Mucosa of descending colon (tissue), 3 donors: ENCODE measurements at regions not wholly inside any gene's neighbourhood (a gene's known extent, or its start where the extent isn't known, plus 50 kb on each side); places are given as distances from the start of the nearest gene placed in this dataset.

Experiments used
- ATAC-seq: fragments of 200-7000 bp; cut with Tn5 transposase; one replicate; pipeline ENCODE4 v1.9.1; 2020; ENCODE audit warnings: mild to moderate bottlenecking, moderate library complexity
- DNase-seq, 3 donors: peaks; one replicate each; pipeline ENCODE4 v3.0.0-alpha.2; 2020
- H3K36me3 ChIP-seq: fragments of 200-600 bp; one replicate; pipeline ENCODE4 v1.8.0; 2021; ENCODE audit warnings: low read depth, mild to moderate bottlenecking
- H3K4me1 ChIP-seq: fragments of 200-600 bp; one replicate; pipeline ENCODE4 v1.8.0; 2021; ENCODE audit warnings: low read depth, mild to moderate bottlenecking
- H3K4me3 ChIP-seq: fragments of 200-600 bp; one replicate; pipeline ENCODE4 v1.8.0; 2021; ENCODE audit warnings: mild to moderate bottlenecking
- H3K9me3 ChIP-seq: fragments of 200-600 bp; one replicate; pipeline ENCODE4 v1.8.0; 2021; ENCODE audit warnings: mild to moderate bottlenecking
- CTCF ChIP-seq: fragments of 200-600 bp; IDR thresholded peaks from one replicate; pipeline ENCODE4 v1.8.0; 2022; ENCODE audit warnings: antibody characterized with exemption, mild to moderate bottlenecking
- intact Hi-C, 2 donors: fragments of 100-400 bp; cut with DNase I in 1 of 2; cut with micrococcal nuclease in 1 of 2; formaldehyde crosslinking; loops; one replicate each; pipeline versions ENCODE4 v1.11.0 to v1.11.1; 2022; cut with DNase I, micrococcal nuclease
- donor health status: DM: no; HTN: no; CAD: no; lungs with moderate emphysema.
- donor health status: DM: no; HTN: no; CAD: no.
- donor health status: DM: no; HTN: yes; CAD: no.

DNA sequence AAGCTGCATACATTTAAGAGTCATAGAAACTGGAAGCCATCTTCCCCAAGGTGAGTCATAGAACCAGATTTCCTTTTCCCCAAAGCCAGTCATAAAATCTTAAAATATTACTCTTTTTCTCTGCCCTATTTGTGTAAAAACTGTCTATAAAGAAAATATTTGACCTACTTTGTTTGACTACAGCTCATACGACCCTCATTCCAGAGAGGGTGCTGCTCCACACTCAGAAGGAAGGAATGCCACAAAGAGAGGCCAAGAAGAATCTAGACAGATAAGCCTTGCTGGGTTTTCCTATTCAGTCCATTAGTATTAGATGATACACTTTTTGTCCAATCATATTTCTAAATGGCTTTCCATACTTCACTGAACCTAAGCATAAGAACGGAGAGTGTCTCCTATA is 671.6 kb upstream of the SGO1 start:
- H3K4me1 ChIP-seq: no peaks in the 10 kb centered on the region
- no peak for TF ChIP-seq CTCF
- no peaks in the 10 kb centered on the region for H3K36me3 ChIP-seq
- intact Hi-C loops: no loop called here
- DNase-seq (no peak), ATAC-seq (no peak)
- H3K9me3 ChIP-seq: peaks cover 17% of the 10 kb centered on the region
- no peak overlapping the region for H3K4me3 ChIP-seq

GRCh38 chr3:20853890-20854289 is 667.9 kb upstream of the SGO1 start:
- Histone ChIP-seq H3K4me3 (no peak overlapping the region), H3K4me1 (no peaks in the 10 kb centered on the region), H3K9me3 (peaks cover 12% of the 10 kb centered on the region), H3K36me3 (no peaks in the 10 kb centered on the region)
- TF ChIP-seq CTCF: no peak
- DNase-seq: no peak
- intact Hi-C loops: no loop called here
- no peak for ATAC-seq

- no peak for TF ChIP-seq CTCF
Observed at GRCh38 chr3:20852712-20853111, 666.7 kb upstream of the SGO1 start.

DNA sequence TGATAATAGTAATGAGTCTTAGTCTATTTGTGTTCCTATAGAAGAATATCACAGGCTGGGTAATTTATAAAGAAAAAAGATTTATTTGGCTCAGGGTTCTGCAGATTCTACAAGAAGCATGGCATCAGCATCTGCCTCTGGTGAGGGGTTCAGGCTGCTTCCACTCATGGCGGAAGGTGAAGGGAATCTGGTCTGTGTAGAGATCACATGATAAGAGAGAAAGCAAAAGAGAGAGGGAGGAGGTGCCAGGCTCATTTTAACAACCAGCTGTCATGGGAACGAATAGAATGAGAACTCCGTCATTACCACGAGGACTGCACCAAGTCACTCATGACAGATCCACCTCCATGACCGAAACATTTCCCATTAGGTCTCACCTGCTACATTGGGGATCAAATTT is 664.0 kb upstream of the SGO1 start:
- no peak overlapping the region for H3K4me3 ChIP-seq
- intact Hi-C loops: no loop called here
- no peak for TF ChIP-seq CTCF
- DNase-seq: no peak
- no peaks in the 10 kb centered on the region for H3K4me1 ChIP-seq
- peaks cover 16% of the 10 kb centered on the region for H3K9me3 ChIP-seq
- ATAC-seq: no peak
- H3K36me3 ChIP-seq: no peaks in the 10 kb centered on the region

More at GRCh38 chr3:20852712-20853111, 666.7 kb upstream of the SGO1 start:
- Histone ChIP-seq H3K36me3 (no peaks in the 10 kb centered on the region), H3K4me3 (no peak overlapping the region), H3K9me3 (peaks cover 12% of the 10 kb centered on the region), H3K4me1 (no peaks in the 10 kb centered on the region)
- ATAC-seq (no peak), DNase-seq (no peak)
- intact Hi-C loops: no loop called here

DNA sequence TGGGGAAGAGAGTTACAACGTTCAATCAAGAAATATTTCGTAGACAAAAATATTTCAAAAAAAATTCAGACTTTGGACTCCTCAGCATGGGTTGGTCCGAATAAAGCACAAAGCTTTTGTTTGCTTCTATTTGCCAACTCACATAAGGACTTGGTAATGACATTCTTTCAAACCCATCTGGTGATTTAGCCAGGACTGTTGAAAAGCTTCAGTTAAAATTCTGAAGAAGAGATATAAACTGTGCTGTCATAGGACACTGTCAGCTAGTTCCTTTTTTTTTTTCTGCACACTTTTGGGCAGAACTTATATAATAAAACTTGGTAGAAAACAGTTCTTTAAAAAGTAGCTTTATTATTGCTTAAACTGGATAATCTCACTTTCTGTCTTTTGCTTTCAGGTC is 660.8 kb upstream of the SGO1 start:
- Histone ChIP-seq H3K4me3 (no peak overlapping the region), H3K9me3 (peaks cover 23% of the 10 kb centered on the region), H3K4me1 (no peaks in the 10 kb centered on the region), H3K36me3 (no peaks in the 10 kb centered on the region)
- intact Hi-C loops: no loop called here
- no peak for TF ChIP-seq CTCF
- DNase-seq (no peak), ATAC-seq (no peak)

GRCh38 chr3:20846066-20846465 is 660.1 kb upstream of the SGO1 start:
- no peak for DNase-seq
- intact Hi-C loops: no loop called here

More at GRCh38 chr3:20846066-20846465, 660.1 kb upstream of the SGO1 start:
- Histone ChIP-seq H3K4me1 (no peaks in the 10 kb centered on the region), H3K36me3 (no peaks in the 10 kb centered on the region), H3K9me3 (peaks cover 23% of the 10 kb centered on the region), H3K4me3 (no peak overlapping the region)
- TF ChIP-seq CTCF: no peak
- ATAC-seq: no peak
